DMS153 treated with DMSO at 0.1 percent for 48 hours (cell line): ENCODE measurements at regions not wholly inside any gene's neighbourhood (a gene's known extent, or its start where the extent isn't known, plus 50 kb on each side); places are given as distances from the start of the nearest gene placed in this dataset.

Source experiments
- DNase-seq: peaks from one replicate; lab custom pipeline; 2025; ENCODE audit not compliant: unreplicated experiment; lab: John Stamatoyannopoulos, UW

GRCh38 chr7:89401099-89401498 is 605.6 kb upstream of the TEX47 start:
- no peak for DNase-seq

DNA sequence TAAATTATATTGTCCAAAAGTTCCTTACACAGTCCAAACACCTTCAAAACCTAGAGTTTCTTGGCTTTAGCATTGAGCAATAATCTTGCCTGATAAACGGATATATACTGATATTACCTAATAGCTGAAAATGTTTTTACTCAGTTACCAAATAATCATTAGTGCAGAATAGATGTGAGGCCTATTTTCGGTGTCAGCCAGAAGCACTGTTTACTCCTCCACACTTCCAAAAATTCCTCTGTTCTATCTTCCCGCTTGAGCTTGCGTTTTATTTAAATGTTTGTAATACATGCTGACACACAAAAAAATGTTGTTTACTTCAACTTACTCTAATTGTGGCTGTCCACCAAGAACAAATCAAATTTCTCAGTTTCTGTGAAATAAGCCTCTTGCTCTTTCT is 606.2 kb upstream of the TEX47 start:
- no peak for DNase-seq

DNA sequence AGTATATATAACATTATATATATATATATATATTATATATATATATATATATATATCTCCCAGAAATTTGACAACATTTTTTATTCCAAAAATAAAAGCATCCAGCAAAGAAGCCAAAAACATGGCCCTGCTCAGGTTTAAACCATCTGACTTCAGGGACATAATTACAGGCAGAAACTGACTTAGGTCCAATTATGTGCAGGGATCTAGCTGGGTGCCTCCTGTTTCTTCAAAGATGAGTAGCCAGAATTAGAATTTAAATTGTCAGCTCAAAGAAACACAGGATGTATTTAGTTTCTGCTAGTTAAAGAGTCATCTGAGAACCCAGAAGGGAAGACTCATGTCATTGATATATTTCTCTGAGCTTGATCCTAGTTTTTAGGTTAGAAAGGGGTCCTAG is 656.4 kb upstream of the TEX47 start:
- DNase-seq = no peak

DNA sequence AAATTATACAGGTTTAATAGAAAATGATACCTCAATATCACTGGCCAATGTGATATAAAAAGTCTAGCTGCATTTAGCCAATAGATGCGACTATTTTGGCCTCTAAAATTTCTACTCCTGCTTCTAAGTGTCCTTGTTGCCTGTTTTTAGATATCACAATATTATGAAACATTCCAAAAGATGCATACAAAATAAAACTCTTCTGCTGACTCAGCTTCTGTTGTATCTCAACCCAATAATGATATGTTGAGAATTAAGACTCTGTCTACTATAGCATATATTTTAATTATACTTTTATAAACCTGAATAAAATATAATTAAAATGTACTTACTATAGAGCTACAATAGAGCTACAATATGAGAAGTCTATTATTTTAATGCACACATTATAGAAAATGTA is 661.0 kb upstream of the TEX47 start:
- DNase-seq = no peak

DNA sequence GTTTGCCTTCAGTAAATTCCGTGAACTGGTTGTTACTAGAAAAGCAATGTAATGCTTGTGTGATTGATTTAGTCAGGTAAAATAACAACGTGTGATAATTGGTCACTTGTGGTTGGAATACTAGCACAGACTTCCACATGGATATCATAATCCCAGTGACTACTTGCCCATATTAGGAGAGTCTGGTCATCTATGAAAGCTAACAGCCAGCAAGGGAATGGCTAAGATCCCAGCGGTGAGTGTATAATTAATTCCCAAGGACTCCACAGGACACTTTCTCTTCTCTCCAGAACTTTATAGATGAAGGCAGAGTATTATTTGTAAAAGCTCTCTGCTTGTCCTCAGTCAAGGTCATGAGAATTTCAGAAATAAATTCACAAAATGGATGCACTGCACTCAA is 662.6 kb upstream of the TEX47 start:
- DNase-seq = no peak

DNA sequence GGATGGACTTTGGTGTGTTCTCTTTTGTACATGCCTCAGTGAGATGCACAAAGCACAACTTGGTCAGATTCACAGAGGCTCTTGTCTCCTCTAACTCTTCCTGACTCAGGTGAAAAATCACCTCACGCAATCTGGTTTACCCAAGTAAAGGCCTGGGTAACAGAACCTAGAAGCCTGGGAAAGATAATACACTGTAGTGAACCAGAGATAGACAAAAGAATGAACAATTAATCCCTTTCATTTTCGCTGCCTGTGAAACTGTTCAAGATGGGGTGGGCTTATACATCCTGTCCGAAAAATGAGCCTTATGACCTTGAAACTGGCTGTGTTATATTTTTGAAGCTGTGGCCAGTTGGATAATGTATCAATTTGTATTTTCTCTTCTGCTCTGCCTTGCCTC is 678.9 kb upstream of the TEX47 start:
- no peak for DNase-seq

- no peak for DNase-seq
These were observed 676.3 kb upstream of the STEAP1 start for GRCh38 chr7:89477991-89478390.

- DNase-seq = no peak
These were observed 658.6 kb upstream of the STEAP1 start for GRCh38 chr7:89495704-89496103.

DNA sequence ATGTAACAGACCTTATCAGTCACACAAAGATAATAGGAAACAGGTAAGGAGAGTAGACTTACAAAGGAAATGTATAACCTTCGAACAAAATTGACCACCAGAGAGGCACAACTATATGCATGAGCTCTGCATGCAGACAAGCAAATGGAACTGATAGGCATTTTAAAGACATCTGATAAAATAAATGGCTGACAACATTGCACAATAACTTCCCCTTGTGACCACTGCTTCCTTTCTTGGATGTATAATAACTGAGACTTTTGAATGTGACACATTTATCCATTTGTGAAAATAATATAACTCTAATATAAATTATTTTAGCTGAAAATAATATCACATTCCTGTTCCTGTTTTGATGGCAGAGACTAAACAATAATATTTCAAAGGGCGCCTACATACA is 654.2 kb upstream of the STEAP1 start:
- DNase-seq = no peak

DNA sequence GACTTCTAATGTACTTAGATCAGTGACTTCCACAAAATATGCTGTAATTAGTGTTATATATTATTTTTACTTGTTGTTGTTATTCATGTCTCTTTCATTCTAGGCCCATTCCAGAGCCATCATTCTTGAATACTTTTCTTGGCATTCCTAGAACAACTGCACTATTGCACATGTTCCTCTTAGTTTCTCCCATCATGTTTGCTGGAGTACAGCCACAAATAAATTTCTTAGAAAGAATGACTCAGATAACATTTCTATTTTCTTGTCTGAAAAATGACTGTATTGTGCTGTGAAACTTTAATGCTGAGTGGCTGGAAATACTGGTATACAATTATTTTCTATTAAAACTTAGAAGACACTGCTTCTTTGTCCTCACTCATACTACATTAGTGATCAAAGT is 651.0 kb upstream of the STEAP1 start:
- no peak for DNase-seq

DNA sequence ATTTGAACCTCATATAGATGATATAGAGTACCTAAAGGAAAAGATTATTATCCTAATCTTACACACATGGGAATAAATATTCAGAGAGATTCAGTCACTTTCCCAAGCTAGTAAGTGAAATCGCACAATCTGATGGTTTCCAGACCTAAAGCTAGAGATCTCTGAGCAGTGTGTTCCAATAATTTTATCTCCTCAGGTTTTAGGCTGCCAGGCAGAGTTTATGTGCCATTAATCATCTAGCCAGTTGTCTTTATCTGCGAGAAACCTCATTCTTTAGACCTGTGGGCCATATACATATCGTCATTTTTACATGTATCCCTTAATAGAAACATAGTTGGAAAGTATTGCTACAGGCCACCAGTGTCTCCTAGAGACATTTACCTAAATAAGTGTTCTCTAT is 647.2 kb upstream of the STEAP1 start:
- DNase-seq = no peak

DNA sequence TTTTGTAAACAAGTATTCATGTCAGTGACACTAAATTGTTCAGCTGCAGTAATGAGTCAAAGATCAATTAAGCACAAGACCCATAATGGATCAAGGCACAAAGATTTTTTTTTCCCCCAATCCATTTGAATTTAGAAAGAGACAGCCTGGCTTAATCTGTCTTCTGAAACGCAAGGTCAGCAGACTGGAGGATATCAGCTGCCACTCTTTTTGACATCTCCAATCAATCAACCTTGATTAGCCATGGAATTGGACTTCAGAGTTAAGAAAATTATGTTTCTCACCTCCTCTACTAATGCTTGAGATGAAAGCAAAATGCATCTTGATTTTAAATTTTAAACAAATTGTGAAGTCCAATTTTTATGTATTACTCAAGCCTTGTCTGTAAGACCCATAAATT is 642.4 kb upstream of the STEAP1 start:
- no peak for DNase-seq

DNA sequence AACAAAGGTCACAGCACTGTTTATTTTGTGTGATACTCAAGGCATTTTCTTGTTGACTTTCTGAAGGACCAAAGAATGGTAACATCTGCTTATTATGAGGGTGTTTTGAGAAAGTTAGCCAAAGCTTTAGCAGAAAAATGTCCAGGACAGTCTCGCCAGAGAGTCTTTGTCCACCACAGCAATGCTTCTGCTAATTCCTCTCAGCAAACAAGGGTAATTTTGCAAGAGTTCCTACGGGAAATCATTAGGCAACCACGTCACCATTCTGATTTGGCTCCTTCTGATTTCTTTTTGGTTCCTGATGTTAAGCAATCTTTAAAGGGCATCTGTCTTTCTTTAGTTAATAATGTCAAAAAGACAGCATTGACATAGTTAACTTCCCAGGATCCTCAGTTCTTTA is 639.3 kb upstream of the STEAP1 start:
- DNase-seq = no peak

- no peak for DNase-seq
These were observed 636.5 kb upstream of the STEAP1 start for GRCh38 chr7:89517815-89518214.

GRCh38 chr7:89549768-89550167 is 604.5 kb upstream of the STEAP1 start:
- no peak for DNase-seq

DNA sequence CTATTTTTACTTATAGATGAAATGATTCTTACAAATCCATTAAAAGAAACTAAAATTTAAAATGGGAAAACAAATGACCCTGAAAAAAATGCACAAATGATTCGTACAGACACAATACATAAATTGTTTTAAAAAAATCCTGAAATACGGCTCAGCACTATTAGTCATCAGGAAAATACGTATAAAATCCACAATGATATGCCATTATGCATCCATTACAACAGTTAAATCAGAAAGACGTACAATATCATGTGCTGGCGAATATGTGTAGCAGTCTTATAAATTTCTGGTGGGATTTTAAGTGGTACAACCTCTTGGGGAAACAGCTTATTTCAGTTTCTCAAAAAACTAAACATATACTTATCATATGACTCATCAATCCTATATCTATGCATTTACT is 600.1 kb upstream of the STEAP1 start:
- DNase-seq = no peak

DNA sequence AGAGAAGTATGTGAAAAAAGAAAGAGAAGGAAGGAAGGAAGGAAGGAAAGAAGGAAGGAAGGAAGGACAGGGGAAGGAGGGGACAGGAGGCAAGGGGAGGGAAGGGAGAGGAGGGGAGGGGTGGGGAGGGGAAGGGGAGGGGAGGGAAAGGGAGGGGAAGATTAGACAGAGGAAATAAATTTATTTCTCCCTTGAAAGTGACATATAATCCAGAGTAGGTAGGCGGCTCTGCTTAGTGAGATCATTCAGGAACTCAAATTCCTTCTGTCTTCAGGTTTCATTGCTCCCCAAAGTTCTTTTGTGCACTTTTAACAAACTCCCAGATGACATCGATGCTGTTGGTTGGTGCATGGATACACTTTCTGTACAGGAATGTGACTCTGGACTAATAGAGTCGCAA is 594.7 kb upstream of the STEAP1 start:
- DNase-seq = no peak

GRCh38 chr7:89563597-89563996 is 590.7 kb upstream of the STEAP1 start:
- no peak for DNase-seq

DNA sequence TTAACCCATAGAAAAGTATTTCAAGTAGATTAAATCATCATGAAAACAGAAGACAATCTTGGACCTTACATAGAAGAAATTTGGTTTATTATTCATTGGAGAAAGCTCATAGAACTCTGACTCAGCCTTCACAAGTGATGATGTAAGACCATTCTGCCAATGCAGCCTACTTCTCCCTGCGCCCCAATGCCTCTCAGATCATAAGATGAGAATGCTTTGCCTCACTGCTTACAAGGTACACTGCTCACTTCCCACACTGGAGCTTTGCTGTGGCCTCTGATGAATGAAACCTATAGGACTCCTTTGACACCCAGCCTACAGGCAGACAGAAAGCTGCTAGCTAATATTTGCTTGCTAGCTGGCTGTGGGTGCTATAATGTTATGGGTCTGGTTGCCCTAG is 569.4 kb upstream of the STEAP1 start:
- DNase-seq = no peak

- DNase-seq = no peak
These were observed 561.1 kb upstream of the STEAP1 start for GRCh38 chr7:89593125-89593524.

- no peak for DNase-seq
These were observed 551.3 kb upstream of the STEAP1 start for GRCh38 chr7:89602984-89603383.

DNA sequence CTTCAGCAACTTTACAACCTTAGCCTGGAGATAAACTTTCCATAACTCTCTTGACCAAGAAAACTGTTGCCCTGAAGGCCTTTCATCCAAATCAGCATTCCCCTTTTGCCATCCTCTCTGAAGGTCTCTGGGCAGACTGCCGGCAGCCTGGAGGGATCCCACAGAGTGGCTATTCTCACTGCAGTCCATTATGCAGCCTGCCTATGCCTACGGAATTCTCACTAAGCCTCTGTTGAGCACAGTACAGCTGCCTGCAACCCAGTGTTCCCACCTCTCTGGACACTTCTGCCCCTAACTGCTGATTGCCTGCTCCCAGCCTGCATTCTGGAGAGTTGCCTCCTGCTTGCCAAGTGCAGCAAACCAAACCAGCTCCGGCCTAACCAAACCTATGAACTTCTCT is 548.9 kb upstream of the STEAP1 start:
- no peak for DNase-seq

- no peak for DNase-seq
These were observed 547.8 kb upstream of the STEAP1 start for GRCh38 chr7:89606511-89606910.

GRCh38 chr7:89607792-89608191 is 546.5 kb upstream of the STEAP1 start:
- no peak for DNase-seq
